NCI-H748 treated with DMSO at 0.1 percent for 48 hours (cell line): ENCODE measurements at regions not wholly inside any gene's neighbourhood (a gene's known extent, or its start where the extent isn't known, plus 50 kb on each side); places are given as distances from the start of the nearest gene placed in this dataset.
"Not testable (repeated sequence)": the region's sequence is repeated elsewhere in the genome, so short reads cannot be mapped to it uniquely, and the experiment has no call there.

Experiments
- DNase-seq: peaks from one replicate; lab custom pipeline; 2025; lab: John Stamatoyannopoulos, UW

DNA sequence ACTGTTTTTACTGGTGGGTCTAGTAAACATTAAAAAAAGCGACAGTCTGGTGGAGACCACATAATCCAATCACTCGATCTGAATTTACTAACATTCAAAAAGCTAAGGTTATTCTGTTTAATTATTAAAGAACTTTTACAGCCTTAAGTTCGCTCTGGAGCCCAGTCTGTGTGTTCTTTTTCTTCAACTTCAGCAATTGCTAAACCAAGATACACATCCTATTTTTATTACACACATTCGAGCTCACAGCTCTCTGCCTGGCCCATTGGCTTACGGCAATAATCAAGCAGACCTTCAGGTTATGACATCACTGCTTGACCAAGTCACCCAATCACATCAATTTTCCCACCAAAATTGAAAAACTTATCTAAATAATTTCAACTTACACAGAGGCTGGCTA, 57.4 kb upstream of the PRSS16 start:
- no peak for DNase-seq

DNA sequence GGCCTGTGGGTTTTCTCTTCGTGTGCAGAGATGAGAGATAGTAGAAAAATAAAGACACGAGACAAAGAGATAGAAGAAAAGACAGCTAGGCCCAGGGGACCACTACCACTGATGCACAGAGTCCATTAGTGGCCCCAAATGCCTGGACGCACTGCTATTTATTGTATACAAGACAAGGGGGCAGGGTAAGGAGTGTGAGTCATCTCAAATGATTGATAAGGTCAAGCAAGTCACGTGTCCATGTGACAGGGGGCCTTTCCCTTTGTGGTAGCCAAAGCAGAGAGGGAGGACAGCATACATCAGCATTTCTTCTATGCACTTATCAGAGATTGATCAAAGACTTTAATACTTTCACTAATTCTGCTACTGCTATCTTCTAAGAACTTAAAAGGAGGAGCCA, 53.0 kb upstream of the PRSS16 start:
- not testable (repeated sequence) for DNase-seq

DNA sequence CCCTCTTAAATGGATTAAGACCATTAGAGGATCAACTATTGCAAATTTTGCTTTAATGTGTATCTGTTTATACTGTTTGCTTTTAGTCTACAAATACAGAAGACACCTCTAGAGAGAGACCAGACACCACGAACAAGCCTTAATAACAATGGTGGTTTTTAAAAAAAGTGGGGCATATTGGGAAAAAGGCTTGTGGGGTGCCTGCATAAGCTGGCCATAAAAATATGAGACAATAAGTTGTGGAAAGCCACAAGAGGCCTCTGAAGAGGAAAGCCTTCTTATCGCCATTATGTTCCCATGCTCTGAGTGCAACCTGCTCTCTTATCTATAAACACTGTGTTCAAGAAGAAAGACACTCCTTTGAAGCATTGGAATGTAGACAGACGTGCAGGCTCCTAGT, 52.0 kb upstream of the PRSS16 start:
- DNase-seq: not testable (repeated sequence)
